GM23248 (cell line): ENCODE measurements at regions not wholly inside any gene's neighbourhood (a gene's known extent, or its start where the extent isn't known, plus 50 kb on each side); places are given as distances from the start of the nearest gene placed in this dataset.

Experiments used
- DNase-seq: peaks from one replicate; pipeline ENCODE4 v3.0.0-alpha.2; 2015
- H2AFZ ChIP-seq: fragments of 200-600 bp; sonication (generic); 2 replicates; pipeline ENCODE4 v1.6.1; 2016; ENCODE audit warnings: antibody characterized with exemption
- H3F3A ChIP-seq: fragments of 200-600 bp; sonication (generic); 2 replicates; pipeline ENCODE4 v1.6.1; 2016; ENCODE audit warnings: mild to moderate bottlenecking, antibody characterized with exemption, mixed run types; ENCODE audit not compliant: insufficient read depth
- H3K27ac ChIP-seq: fragments of 200-600 bp; sonication (generic); 2 replicates; pipeline ENCODE4 v1.5.1; 2016; ENCODE audit warnings: mild to moderate bottlenecking
- H3K27me3 ChIP-seq: fragments of 200-600 bp; sonication (generic); replicated peaks from 2 replicates; pipeline ENCODE4 v1.6.1; 2016; ENCODE audit warnings: mild to moderate bottlenecking; ENCODE audit not compliant: insufficient read depth
- H3K36me3 ChIP-seq: fragments of 200-600 bp; sonication (generic); 2 replicates; pipeline ENCODE4 v1.6.1; 2016; ENCODE audit warnings: low read depth, mild to moderate bottlenecking
- H3K4me1 ChIP-seq: fragments of 200-600 bp; sonication (generic); 2 replicates; pipeline ENCODE4 v1.6.1; 2016; ENCODE audit warnings: mild to moderate bottlenecking; ENCODE audit not compliant: insufficient read depth
- H3K4me2 ChIP-seq: fragments of 200-600 bp; sonication (generic); one replicate; pipeline ENCODE4 v1.6.1; 2016; ENCODE audit warnings: mild to moderate bottlenecking; ENCODE audit not compliant: unreplicated experiment
- H3K4me3 ChIP-seq: fragments of 200-600 bp; sonication (generic); 2 replicates; pipeline ENCODE4 v1.5.1; 2016; ENCODE audit warnings: mild to moderate bottlenecking
- H3K79me2 ChIP-seq: fragments of 200-600 bp; sonication (generic); 2 replicates; pipeline ENCODE4 v1.6.1; 2016; ENCODE audit warnings: mild to moderate bottlenecking; ENCODE audit not compliant: insufficient read depth
- H3K9ac ChIP-seq: fragments of 200-600 bp; sonication (generic); 2 replicates; pipeline ENCODE4 v1.6.1; 2016; ENCODE audit warnings: mild to moderate bottlenecking
- H3K9me2 ChIP-seq: fragments of 200-600 bp; sonication (generic); 2 replicates; pipeline ENCODE4 v1.6.1; 2016; ENCODE audit warnings: mixed run types, mild to moderate bottlenecking, moderate library complexity; ENCODE audit not compliant: insufficient read depth
- H3K9me3 ChIP-seq: fragments of 200-600 bp; sonication (generic); one replicate; pipeline ENCODE4 v1.6.1; 2017; ENCODE audit warnings: low read depth
- H4K20me1 ChIP-seq: fragments of 200-600 bp; sonication (generic); 2 replicates; pipeline ENCODE4 v1.6.0; 2016; ENCODE audit not compliant: insufficient read depth
- EZH2 ChIP-seq: fragments of 200-600 bp; sonication (generic); IDR thresholded peaks from 2 replicates; pipeline ENCODE4 v1.6.1; 2018; ENCODE audit warnings: antibody characterized with exemption, mild to moderate bottlenecking; ENCODE audit not compliant: insufficient read depth, poor library complexity, severe bottlenecking
- EZH2phosphoT487 ChIP-seq: fragments of 200-600 bp; sonication (generic); IDR thresholded peaks from 2 replicates; pipeline ENCODE4 v1.6.1; 2018; ENCODE audit warnings: antibody characterized with exemption, moderate library complexity, mild to moderate bottlenecking, low read depth; ENCODE audit not compliant: insufficient read depth
- WGBS, 2 experiments: methylation state at CpG; one replicate each; pipeline ENCODE4 v1.1.6; 2015 to 2017; ENCODE audit warnings: low lambda C conversion rate in 2 of 2, low coverage in 1 of 2; ENCODE audit errors: missing lambda C conversion rate in 2 of 2; 5-methylcytosine and 5-hydroxymethylcytosine counted together
- in situ Hi-C: fragments of 300-500 bp; cut with MboI; formaldehyde crosslinking; loops from 2 replicates; pipeline ENCODE4 v1.15.0; 2020

DNA sequence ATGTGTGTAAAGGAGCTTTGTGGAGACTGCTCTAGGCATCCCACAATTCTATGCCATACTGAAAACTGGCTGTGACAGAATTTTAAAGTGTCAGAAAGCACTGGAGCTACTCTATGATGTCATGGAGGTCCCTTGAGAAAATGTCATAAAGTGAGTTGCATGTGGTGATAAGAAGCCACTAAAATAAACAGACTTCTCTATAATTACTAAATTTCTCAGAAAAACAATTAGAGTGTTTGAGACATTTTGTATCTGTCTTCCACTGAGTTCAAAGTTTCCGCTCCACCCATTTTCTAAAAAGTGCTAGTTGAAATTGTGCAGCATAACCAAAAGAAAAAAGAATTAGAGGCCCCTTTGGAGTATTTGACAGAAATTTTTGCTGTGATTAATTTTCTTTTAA, 603.9 kb downstream of the KCNJ2 start:
- Histone ChIP-seq H3K4me3 (no peak overlapping the region), H3K79me2 (no peaks in the 10 kb centered on the region), H3K36me3 (no peaks in the 10 kb centered on the region), H3K9me3 (no peaks in the 10 kb centered on the region), H3K4me2 (no peak overlapping the region), H3F3A (no peaks in the 10 kb centered on the region), H3K9me2 (no peaks in the 10 kb centered on the region), H3K27ac (no peak overlapping the region), H2AFZ (no peak overlapping the region), H3K27me3 (no peaks in the 10 kb centered on the region), H4K20me1 (no peaks in the 10 kb centered on the region), H3K4me1 (no peaks in the 10 kb centered on the region), H3K9ac (no peak overlapping the region)
- 96 to 100% methylated on average over 1 of the region's 1 CpG for WGBS, 2 experiments
- in situ Hi-C loops: loop anchor here (25.0 kb wide), 3 partner anchors 689 to 1764 kb away; partner anchors contain the start of gene SOX9
- no peak for DNase-seq
- TF ChIP-seq EZH2phosphoT487 (no peak), EZH2 (no peak)

DNA sequence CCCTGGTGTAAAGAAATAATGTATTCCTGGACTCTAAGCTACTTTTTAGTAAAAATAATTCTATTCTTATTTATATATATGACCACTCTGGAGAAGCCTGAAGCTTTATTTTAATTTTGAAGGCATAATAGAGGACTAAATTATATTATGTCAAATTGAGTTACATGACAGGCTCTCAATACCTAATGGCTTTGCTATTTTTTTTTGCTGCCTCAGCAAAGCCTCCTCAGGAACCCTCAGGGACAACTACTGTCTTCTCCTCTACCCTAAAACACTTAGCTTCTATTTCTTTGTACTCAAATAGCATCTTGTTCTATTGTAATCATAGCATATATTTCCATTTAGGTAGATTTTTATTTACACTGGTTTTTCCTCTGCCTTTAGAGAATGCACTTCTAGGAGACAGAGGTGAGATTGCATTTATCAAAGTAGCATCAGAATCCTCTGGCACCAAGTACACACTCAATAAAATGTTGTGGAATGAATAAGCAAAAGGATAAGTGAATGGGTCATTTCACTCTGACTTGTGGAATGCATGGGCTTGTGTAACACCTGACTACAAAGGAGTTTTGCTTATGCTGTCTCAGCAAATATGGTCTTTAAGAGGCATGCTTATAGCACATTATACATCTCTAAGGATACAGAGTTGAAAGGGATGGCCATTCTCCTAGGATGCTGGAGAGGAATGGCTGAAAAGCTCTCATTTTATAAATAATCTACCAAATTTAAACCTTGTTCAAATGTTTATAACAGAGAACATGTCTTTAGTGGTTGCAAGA, 605.2 kb downstream of the KCNJ2 start:
- Histone ChIP-seq H3K4me3 (no peak overlapping the region), H3K9me2 (no peaks in the 10 kb centered on the region), H3K79me2 (no peaks in the 10 kb centered on the region), H3K9ac (no peak overlapping the region), H4K20me1 (no peaks in the 10 kb centered on the region), H3K27me3 (no peaks in the 10 kb centered on the region), H3K27ac (no peak overlapping the region), H3F3A (no peaks in the 10 kb centered on the region), H3K36me3 (no peaks in the 10 kb centered on the region), H3K4me2 (no peak overlapping the region), H3K4me1 (no peaks in the 10 kb centered on the region), H3K9me3 (no peaks in the 10 kb centered on the region), H2AFZ (no peak overlapping the region)
- TF ChIP-seq EZH2phosphoT487: no peak
- TF ChIP-seq EZH2: no peak
- no peak for DNase-seq
- in situ Hi-C loops: loop anchor here (25.0 kb wide), 3 partner anchors 688 to 1763 kb away; partner anchors contain the start of gene SOX9

DNA sequence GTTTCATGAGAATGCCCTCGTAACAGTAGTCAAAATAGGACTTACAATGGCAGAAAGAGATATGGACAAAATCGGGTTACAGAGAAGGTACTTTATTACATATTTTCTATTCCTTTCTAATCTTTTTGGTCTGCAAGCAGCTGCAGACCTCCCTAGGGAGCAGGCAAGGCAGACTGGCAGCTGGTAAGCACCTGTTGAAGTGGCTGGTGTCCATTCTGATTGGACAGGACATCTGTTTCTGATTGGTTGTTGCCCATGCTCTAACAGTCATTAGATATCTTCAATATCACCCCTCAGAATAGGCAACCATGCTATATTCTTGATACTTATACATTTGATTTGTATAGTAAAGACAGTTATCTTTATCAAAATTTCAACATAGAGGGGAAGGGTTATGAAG, 606.3 kb downstream of the KCNJ2 start:
- TF ChIP-seq EZH2: no peak
- no peak for TF ChIP-seq EZH2phosphoT487
- in situ Hi-C loops: no loop called here
- Histone ChIP-seq H3K36me3 (no peaks in the 10 kb centered on the region), H3K27me3 (no peaks in the 10 kb centered on the region), H3K9me2 (no peaks in the 10 kb centered on the region), H3K4me3 (no peak overlapping the region), H3K4me2 (no peak overlapping the region), H3K79me2 (no peaks in the 10 kb centered on the region), H3K27ac (no peak overlapping the region), H3F3A (no peaks in the 10 kb centered on the region), H3K9ac (no peak overlapping the region), H3K4me1 (no peaks in the 10 kb centered on the region), H4K20me1 (no peaks in the 10 kb centered on the region), H3K9me3 (no peaks in the 10 kb centered on the region), H2AFZ (no peak overlapping the region)
- 80 to 84% methylated on average over 2 of the region's 2 CpGs for WGBS, 2 experiments
- DNase-seq: no peak

DNA sequence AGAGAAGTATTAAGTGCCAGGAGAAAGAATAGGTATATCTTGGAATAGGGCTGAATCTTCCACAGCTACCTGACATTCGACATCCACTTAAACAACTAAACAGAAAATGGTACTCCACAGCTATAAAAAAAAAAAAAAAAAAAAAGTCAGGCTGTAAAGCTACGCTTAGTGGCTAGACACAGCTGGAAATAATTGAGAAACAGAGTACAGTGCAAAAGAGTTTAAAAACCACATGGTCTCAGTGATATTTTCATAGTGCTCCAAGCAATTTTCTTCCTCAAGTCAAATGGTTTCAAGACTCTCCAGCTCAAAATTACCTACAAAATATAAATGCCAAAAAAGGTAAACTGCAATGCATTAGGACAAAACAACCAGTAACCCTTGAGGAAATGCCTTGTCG, 607.1 kb downstream of the KCNJ2 start:
- Histone ChIP-seq H3K27me3 (no peaks in the 10 kb centered on the region), H4K20me1 (no peaks in the 10 kb centered on the region), H3K36me3 (no peaks in the 10 kb centered on the region), H3K27ac (no peak overlapping the region), H2AFZ (no peak overlapping the region), H3K9ac (no peak overlapping the region), H3K4me2 (no peak overlapping the region), H3K9me3 (no peaks in the 10 kb centered on the region), H3F3A (no peaks in the 10 kb centered on the region), H3K4me1 (no peaks in the 10 kb centered on the region), H3K9me2 (no peaks in the 10 kb centered on the region), H3K79me2 (no peaks in the 10 kb centered on the region), H3K4me3 (no peak overlapping the region)
- TF ChIP-seq EZH2phosphoT487 (no peak), EZH2 (no peak)
- no peak for DNase-seq
- in situ Hi-C loops: no loop called here
- 7 to 16% methylated on average over 3 of the region's 3 CpGs for WGBS, 2 experiments
